ENCODE measurements at regions not wholly inside any gene's neighbourhood (a gene's known extent, or its start where the extent isn't known, plus 50 kb on each side); places are given as distances from the start of the nearest gene placed in this dataset.

GRCh38 chr1:200337831-200338230, 72.0 kb downstream of the ZNF281 start:
- Histone ChIP-seq H3K36me3 (ENCODE audit: insufficient read depth, low read length) (no peaks in the 10 kb centered on the region), H2AFZ (ENCODE audit: low read length) (peak overlapping the region; percentile 76), H3K4me2 (ENCODE audit: low read length) (peak overlapping the region; percentile 59), H3K4me1 (ENCODE audit: insufficient read depth, low read length, poor library complexity, severe bottlenecking) (peaks cover 36% of the 10 kb centered on the region), H3K79me2 (ENCODE audit: insufficient read depth, low read depth, low read length) (no peaks in the 10 kb centered on the region), H3K9me3 (ENCODE audit: low read length) (no peaks in the 10 kb centered on the region), H3K9me2 (ENCODE audit: insufficient read depth, low read length) (no peaks in the 10 kb centered on the region), H4K20me1 (ENCODE audit: insufficient read depth, low read length) (no peaks in the 10 kb centered on the region), H3K27ac (ENCODE audit: low read depth, low read length, poor library complexity, severe bottlenecking) (peak overlapping the region; percentile 58), H3K4me3 (ENCODE audit: low read depth, low read length, poor library complexity, severe bottlenecking) (peak overlapping the region; percentile 27)
- ChIA-PET POLR2A (interaction anchor here (0.6 to 2.6 kb wide), 21 partner anchors 8 to 1086 kb away, joined by 3 to 16 read pairs (median 5); no protein-coding TSS in a partner anchor), CTCF (ENCODE audit: unreplicated experiment) (interaction anchor here (1.0 kb wide), 1 partner anchor 28 kb away, joined by 4 read pairs; no protein-coding TSS in a partner anchor)
- peak; percentile 49 for DNase-seq (ENCODE audit: low spot score)
- BruUV-seq (replicated peaks): no TSS peak
- no peak for TF ChIP-seq EZH2phosphoT487 (IDR thresholded peaks at IDR 0.05; ENCODE audit: borderline replicate concordance, low read depth, low read length)
- intact Hi-C loops (cut with micrococcal nuclease; ENCODE audit: unreplicated experiment): loop anchor here (2.0 to 5.0 kb wide), 2 partner anchors 41 to 69 kb away; no protein-coding TSS in a partner anchor

- H3K27ac ChIP-seq (ENCODE audit: low read depth, low read length, poor library complexity, severe bottlenecking): peak overlapping the region; percentile 58
- H3K36me3 ChIP-seq (ENCODE audit: insufficient read depth, low read length): no peaks in the 10 kb centered on the region
- peak overlapping the region; percentile 59 for H3K4me2 ChIP-seq (ENCODE audit: low read length)
- intact Hi-C loops (cut with micrococcal nuclease; ENCODE audit: unreplicated experiment): loop anchor here (2.0 to 5.0 kb wide), 2 partner anchors 41 to 70 kb away; no protein-coding TSS in a partner anchor
- no peak for TF ChIP-seq EZH2phosphoT487 (IDR thresholded peaks at IDR 0.05; ENCODE audit: borderline replicate concordance, low read depth, low read length)
- TF ChIP-seq CTCF (conservative IDR thresholded peaks at IDR 0.05; ENCODE audit: low read length): no peak
- H3K9me3 ChIP-seq (ENCODE audit: low read length): no peaks in the 10 kb centered on the region
- peak; percentile 24 for DNase-seq (ENCODE audit: low spot score)
- H3K4me1 ChIP-seq (ENCODE audit: insufficient read depth, low read length, poor library complexity, severe bottlenecking): peaks cover 36% of the 10 kb centered on the region
- H2AFZ ChIP-seq (ENCODE audit: low read length): peak overlapping the region; percentile 76
- no peaks in the 10 kb centered on the region for H4K20me1 ChIP-seq (ENCODE audit: insufficient read depth, low read length)
- H3K79me2 ChIP-seq (ENCODE audit: insufficient read depth, low read depth, low read length): no peaks in the 10 kb centered on the region
- no peak overlapping the region for H3K4me3 ChIP-seq (ENCODE audit: low read depth, low read length, poor library complexity, severe bottlenecking)
- H3K9me2 ChIP-seq (ENCODE audit: insufficient read depth, low read length): no peaks in the 10 kb centered on the region
- no TSS peak for BruUV-seq (replicated peaks)
- CTCF ChIA-PET (ENCODE audit: unreplicated experiment): no interaction called here
- POLR2A ChIA-PET: interaction anchor here (0.7 to 2.6 kb wide), 19 partner anchors 9 to 1085 kb away, joined by 3 to 16 read pairs (median 5); no protein-coding TSS in a partner anchor
Measured at GRCh38 chr1:200337410-200337809, 72.4 kb downstream of the ZNF281 start.

GRCh38 chr1:200336901-200337391, 72.9 kb downstream of the ZNF281 start:
- Histone ChIP-seq H3K9me3 (ENCODE audit: low read length) (no peaks in the 10 kb centered on the region), H2AFZ (ENCODE audit: low read length) (peak overlapping the region; percentile 76)
- POLR2A ChIA-PET: interaction anchor here (0.9 to 2.6 kb wide), 6 partner anchors 35 to 382 kb away, joined by 3 to 15 read pairs (median 7); no protein-coding TSS in a partner anchor

More at GRCh38 chr1:200336901-200337391, 72.9 kb downstream of the ZNF281 start:
- TF ChIP-seq EZH2phosphoT487 (IDR thresholded peaks at IDR 0.05; ENCODE audit: borderline replicate concordance, low read depth, low read length) (no peak), CTCF (conservative IDR thresholded peaks at IDR 0.05; ENCODE audit: low read length) (no peak)
- CTCF ChIA-PET (ENCODE audit: unreplicated experiment): interaction anchor here (0.6 kb wide), 1 partner anchor 57 kb away, joined by 3 read pairs; no protein-coding TSS in a partner anchor
- H3K36me3 ChIP-seq (ENCODE audit: insufficient read depth, low read length): no peaks in the 10 kb centered on the region
- intact Hi-C loops (cut with micrococcal nuclease; ENCODE audit: unreplicated experiment): loop anchor here (2.0 to 5.0 kb wide), 2 partner anchors 42 to 70 kb away; no protein-coding TSS in a partner anchor
- no peaks in the 10 kb centered on the region for H3K79me2 ChIP-seq (ENCODE audit: insufficient read depth, low read depth, low read length)
- no peak for DNase-seq (ENCODE audit: low spot score)
- H3K9me2 ChIP-seq (ENCODE audit: insufficient read depth, low read length): no peaks in the 10 kb centered on the region
- H3K4me1 ChIP-seq (ENCODE audit: insufficient read depth, low read length, poor library complexity, severe bottlenecking): peaks cover 36% of the 10 kb centered on the region
- no peak overlapping the region for H3K4me3 ChIP-seq (ENCODE audit: low read depth, low read length, poor library complexity, severe bottlenecking)
- H3K27ac ChIP-seq (ENCODE audit: low read depth, low read length, poor library complexity, severe bottlenecking): peak overlapping the region; percentile 58
- BruUV-seq (replicated peaks): no TSS peak
- peak overlapping the region; percentile 59 for H3K4me2 ChIP-seq (ENCODE audit: low read length)
- H4K20me1 ChIP-seq (ENCODE audit: insufficient read depth, low read length): no peaks in the 10 kb centered on the region
